Spleen (tissue), 7 donors: ENCODE measurements at regions not wholly inside any gene's neighbourhood (a gene's known extent, or its start where the extent isn't known, plus 50 kb on each side); places are given as distances from the start of the nearest gene placed in this dataset.

Experiments used
- POLR2AphosphoS5 ChIP-seq, 3 donors: sonication (generic); formaldehyde crosslinking; IDR thresholded peaks; one replicate each; pipeline ENCODE4 v1.5.1; 2017; ENCODE audit warnings: antibody characterized with exemption in 3 of 3
- TF ChIP-seq, protein P1 (sequence below), 11 experiments: fragments of 200-600 bp in 7 of 11; fragments of 450-650 bp in 4 of 11; sonication (generic) in 4 of 11; IDR thresholded peaks in 8 of 11; conservative IDR thresholded peaks in 3 of 11; 1 replicate in 7 of 11; 2 replicates in 4 of 11; pipeline versions ENCODE4 v1.4.0 to v1.8.0; 2016 to 2021; ENCODE audit warnings: antibody characterized with exemption in 11 of 11, inconsistent platforms in 4 of 11, mild to moderate bottlenecking in 1 of 11
- donor health status: DM: no; HTN: no; CAD: no; lungs with moderate emphysema.
- donor health status: DM: no; HTN: no; CAD: no.
- donor health status: DM: no; HTN: no; CAD: no.

DNA sequence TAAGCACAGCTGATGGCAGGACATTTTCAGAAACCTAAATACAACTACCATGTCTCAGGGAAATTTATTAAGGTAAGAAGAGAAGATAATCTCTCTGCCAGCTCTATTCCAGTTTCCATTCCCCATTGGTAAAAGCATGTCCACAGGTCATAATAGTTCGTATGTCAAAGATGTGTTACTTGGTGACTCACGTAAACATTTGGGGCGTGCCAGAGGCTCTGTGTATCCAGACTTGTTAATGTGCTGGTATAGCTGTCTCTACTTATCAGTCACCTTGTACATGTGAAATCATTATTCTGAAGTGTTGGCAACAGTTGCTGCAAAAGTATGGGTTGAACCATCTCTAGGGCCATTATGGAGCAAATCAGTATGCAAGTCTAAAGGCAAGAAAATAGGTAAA, 1345.1 kb downstream of the SUCLG1 start:
- TF ChIP-seq, protein P1, sequence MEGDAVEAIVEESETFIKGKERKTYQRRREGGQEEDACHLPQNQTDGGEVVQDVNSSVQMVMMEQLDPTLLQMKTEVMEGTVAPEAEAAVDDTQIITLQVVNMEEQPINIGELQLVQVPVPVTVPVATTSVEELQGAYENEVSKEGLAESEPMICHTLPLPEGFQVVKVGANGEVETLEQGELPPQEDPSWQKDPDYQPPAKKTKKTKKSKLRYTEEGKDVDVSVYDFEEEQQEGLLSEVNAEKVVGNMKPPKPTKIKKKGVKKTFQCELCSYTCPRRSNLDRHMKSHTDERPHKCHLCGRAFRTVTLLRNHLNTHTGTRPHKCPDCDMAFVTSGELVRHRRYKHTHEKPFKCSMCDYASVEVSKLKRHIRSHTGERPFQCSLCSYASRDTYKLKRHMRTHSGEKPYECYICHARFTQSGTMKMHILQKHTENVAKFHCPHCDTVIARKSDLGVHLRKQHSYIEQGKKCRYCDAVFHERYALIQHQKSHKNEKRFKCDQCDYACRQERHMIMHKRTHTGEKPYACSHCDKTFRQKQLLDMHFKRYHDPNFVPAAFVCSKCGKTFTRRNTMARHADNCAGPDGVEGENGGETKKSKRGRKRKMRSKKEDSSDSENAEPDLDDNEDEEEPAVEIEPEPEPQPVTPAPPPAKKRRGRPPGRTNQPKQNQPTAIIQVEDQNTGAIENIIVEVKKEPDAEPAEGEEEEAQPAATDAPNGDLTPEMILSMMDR (IDR thresholded peaks at IDR 0.05 in 8 of 11, conservative IDR thresholded peaks at IDR 0.05 in 3 of 11) = no peak
- TF ChIP-seq POLR2AphosphoS5 (IDR thresholded peaks at IDR 0.05) = no peak
